GM18909 (cell line): ENCODE measurements at regions not wholly inside any gene's neighbourhood (a gene's known extent, or its start where the extent isn't known, plus 50 kb on each side); places are given as distances from the start of the nearest gene placed in this dataset.
A peak's percentile ranks its signal among the peaks of the same experiment; 100 is the strongest.

Source experiments
- ATAC-seq: cut with Tn5 transposase; IDR thresholded peaks from one replicate; pipeline ENCODE4 v1.9.1; 2021; ENCODE audit warnings: mild to moderate bottlenecking; ENCODE audit not compliant: unreplicated experiment, poor library complexity

GRCh38 chr6:71420095-71420692 is 131.6 kb downstream of the OGFRL1 start:
- ATAC-seq = peak; percentile 58

DNA sequence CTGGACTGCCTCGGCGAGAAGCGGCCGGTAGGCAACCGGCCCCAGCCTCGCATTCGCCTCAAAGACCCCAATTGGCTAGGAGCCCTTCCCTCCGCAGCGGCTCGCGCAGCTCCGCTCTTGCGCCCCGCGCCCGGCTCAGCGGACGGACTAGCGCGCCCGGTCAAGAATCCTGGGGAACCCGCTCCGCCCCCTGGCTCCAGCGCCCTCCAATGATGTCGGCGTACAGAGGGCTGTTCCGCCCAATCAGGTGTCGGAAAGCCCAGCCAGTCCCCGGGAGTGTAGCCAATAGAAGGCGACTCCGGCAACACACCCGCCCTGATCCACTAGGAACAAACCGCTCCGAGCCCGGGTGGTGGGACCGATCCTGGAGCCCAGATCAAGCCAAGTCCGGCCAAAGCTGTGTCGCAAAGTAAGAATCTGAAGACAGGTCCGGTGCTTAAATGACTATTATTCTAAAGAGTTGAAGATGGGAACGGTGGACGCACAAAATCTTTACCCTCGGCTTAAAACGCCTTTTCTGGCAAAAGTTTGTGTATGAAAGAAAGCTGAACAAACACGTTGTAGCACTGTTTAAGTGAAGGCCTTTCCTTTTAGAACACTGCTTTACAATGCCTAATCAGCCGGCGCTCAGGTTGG is 132.2 kb downstream of the OGFRL1 start:
- peak; percentile 99 for ATAC-seq

DNA sequence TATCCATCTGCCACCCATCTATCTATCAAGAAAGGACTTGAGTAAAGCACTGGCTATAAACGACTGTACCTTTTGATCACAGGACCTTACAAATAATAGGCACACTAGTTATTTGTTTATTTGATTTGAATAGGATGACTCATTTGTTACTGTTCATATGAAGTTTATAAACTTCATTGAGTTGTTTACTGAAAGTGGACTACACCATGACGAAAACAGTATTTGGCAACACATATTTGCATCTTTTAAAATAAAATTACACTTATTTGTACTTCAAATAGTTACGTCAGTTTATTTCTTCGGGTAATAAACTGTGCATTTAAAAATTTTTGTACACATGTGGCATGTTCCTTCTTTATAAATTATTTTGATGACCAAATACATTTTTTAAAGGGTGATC is 133.0 kb downstream of the OGFRL1 start:
- no peak for ATAC-seq

DNA sequence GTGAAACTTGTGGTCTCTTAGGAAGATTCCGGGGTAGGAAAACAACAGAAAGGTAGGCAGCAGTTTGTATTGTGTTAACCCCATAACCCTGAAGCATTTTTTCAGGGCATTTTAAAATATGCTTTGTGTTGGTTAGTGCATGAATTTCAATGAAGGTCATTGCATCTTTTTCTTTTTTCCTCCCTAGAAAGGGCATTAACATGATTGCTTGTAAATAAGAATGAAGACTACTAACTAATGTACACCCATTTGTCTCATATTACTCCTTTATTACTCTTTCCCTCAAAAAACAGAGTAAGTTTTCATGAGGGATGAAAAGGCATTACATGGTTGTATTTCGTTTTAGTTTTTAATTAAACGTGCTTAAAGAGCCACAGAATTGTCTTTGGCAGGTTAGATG is 141.4 kb downstream of the OGFRL1 start:
- ATAC-seq = no peak

DNA sequence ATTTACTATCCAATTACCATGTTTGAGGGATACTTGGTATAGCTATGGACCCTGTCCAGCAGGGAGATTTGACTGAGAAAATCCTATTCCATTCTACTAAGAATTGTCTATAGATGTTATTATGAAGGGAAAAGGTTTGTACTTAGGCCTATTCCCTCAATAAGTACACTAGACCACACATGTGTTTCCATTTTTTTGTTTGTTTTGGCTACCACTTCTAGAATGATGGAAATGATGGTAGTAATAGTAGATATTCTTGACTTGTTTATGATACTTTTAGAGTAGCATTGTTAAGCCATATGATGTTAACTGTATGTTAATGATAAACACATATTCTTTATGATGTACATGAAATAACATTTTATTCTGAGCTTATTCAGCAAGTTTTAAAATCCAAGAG is 144.8 kb downstream of the OGFRL1 start:
- ATAC-seq = no peak

- ATAC-seq = no peak
Observed at GRCh38 chr6:71444222-71444621, 155.6 kb downstream of the OGFRL1 start.

DNA sequence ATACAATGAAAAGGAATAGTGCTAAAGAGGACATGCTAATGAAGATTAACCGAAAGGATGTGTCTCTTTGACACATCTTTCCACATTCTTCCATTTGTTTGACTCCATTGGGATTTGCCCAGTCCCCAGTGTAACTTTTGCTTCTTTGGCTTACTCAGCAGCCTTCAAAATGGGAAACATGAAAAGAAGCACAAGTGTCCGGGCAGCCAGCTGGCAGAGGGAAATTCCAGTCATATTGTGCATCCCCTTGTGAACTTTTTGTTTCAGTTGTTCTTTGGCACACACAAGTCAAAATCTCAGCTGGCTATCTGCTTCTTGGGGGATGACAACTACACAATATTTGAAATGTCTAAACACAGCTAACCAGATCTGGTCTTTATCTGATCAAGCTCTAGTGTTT is 157.4 kb downstream of the OGFRL1 start:
- ATAC-seq = no peak

- no peak for ATAC-seq
Observed at GRCh38 chr6:71446470-71446869, 157.9 kb downstream of the OGFRL1 start.

DNA sequence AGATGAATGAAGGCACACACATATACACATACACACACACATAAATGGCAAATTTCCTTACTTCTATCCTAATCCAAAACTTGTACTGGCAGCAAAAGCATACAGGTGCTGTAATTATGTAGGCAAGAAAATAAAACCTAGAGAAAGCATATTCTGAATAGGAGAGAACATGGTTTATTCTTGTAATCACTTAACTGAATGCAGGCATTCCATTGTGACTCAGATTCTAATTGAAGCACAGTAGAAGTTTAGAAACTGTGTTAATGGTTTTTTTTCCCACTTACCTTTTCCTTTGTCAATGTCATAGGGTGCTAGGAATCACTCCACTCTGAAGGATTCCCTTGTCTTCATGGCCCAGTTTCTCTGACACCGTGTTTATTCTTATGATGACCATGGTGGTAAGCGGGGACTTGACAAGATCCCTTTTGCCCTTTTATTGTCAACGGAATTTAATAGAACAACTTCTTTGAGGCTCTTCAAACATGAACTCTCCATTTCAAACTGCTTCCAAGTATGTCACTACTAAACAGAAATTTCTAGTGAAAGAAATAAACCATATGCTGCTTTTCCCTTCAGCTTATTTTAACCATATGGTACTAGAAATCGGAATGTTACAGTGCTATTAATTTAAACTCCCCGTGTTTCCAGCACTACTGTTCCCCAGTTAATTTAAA is 164.2 kb downstream of the OGFRL1 start:
- ATAC-seq = no peak

DNA sequence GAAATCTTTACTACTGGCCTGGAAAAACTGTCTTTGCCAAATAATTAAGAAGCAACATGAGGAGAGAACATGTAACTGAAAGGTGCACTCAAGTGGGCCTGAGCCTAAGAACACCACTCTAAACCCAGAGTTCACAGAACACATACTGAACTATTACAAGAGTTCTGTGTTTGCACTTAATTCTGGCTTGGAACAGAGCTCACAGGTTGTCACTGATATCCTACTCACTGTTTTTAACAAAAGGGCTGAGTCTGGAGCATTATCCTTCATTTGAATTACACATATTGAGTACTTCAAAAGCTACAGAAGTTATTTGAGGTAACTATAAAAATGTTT is 164.7 kb downstream of the OGFRL1 start:
- ATAC-seq = no peak

- ATAC-seq = no peak
Observed at GRCh38 chr6:71454056-71454455, 165.4 kb downstream of the OGFRL1 start.

DNA sequence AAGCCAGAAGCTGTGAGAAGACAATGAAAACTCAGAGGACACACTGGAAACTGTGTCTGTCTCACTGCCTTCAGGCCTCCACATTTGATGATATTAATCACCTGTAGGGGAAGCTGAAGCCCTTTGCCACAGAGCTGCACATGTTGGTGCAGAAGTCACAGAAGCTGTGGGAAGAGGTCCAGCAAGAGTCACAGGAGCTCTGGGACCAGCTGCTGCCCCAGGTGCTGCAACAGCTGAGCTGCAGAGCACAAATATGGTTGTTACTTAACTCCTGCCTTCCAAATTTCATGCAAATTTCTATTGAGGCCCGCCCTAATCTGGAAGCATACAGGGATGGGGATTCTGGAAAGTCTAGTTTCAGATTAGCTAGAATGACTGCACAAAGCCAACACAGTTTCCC is 169.3 kb downstream of the OGFRL1 start:
- ATAC-seq = no peak

DNA sequence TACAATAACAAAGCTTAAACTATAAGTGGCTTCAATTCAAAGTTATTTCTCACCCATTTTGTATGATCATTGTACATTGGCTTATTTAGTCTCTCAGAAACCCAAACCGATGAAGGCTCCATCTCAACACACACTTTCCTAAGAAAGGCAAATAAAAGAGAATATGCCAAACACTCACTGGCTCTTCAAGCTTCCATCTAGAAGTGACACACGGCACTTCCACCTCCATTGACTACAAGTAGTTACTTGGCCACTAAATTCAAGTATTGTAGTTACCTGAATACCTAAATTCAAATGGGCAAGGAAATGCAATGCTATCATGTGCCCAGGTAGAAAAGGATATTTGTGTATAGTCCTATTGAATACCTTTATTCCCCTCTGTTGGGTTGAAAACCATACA is 170.6 kb downstream of the OGFRL1 start:
- no peak for ATAC-seq

DNA sequence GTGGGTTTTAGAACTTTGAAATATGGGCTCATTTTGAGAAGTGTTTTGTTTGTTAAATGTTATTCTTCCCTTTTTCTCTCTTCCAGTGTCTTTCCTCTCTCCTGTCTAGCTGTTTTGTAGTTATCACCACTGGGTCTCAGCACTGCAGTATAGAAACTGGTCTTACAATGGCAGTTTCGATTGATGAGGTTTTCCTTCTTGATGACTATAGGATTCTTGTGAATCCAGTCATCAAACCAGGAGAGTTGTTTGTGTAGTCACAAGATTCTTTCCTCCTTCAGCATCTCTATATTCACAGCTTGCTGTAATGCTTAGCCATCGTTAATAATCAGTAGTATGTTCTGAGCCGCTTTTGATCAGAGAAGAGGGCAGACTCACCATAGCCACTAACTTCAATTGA is 172.3 kb downstream of the OGFRL1 start:
- ATAC-seq = no peak

GRCh38 chr6:71463061-71463460 is 174.4 kb downstream of the OGFRL1 start:
- ATAC-seq = no peak

DNA sequence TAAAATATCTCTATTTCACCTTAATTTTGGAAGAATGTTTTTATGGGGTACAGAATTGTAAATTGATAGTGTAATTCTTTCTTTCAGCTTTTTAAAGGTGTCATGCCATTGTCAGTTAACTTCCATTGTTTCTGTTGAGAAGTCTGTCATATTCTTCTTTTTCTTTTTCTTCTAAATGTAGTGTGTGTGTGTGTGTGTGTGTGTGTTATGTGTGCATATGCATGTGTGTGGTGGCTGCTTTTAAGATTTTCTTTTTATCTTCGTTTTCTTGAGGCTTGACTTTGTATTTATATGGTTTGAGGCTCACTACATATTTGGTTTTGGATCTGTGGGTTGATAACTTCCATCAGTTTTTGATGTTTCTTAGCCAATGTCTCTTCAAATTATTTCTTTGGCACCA is 176.5 kb downstream of the OGFRL1 start:
- no peak for ATAC-seq

- ATAC-seq = no peak
Observed at GRCh38 chr6:71466362-71466761, 177.8 kb downstream of the OGFRL1 start.

DNA sequence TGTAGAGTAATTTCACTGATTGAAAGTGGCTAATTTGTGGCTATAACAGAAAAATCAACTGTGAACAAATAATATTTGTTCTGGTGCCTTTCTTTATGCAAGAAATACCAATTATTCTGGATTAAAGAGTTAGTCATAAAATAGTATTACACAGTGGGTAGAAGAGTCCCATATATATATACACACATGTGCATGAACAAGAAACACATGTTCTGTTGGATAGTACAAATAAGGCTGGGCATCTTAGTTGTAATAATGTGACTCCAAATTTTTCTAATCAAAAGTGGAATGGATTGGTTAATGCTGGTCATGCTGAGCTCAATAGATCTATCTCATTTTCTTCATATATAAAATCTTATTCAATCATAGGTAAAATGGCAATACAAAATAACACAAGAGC is 179.4 kb downstream of the OGFRL1 start:
- ATAC-seq = no peak

- ATAC-seq = no peak
Observed at GRCh38 chr6:71468841-71469700, 180.5 kb downstream of the OGFRL1 start.

DNA sequence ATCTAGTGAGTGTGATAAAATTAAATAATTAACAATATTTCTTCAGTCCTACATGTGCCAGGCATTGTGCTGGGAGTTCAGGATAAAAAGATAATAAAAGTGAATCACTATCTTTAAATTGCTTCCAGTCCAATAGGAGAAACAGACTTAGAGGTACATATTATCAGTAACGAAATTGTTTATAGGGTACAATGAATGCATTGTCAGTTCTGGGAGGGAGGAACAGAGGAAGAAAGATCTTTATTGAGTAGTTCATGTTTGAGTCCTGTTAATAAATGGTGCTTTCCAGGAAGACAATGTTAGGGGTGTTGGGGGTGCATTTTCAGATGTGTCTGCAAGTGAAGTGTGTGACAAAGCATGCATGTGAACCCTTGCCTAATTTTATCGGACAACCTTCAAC is 183.1 kb downstream of the OGFRL1 start:
- no peak for ATAC-seq

DNA sequence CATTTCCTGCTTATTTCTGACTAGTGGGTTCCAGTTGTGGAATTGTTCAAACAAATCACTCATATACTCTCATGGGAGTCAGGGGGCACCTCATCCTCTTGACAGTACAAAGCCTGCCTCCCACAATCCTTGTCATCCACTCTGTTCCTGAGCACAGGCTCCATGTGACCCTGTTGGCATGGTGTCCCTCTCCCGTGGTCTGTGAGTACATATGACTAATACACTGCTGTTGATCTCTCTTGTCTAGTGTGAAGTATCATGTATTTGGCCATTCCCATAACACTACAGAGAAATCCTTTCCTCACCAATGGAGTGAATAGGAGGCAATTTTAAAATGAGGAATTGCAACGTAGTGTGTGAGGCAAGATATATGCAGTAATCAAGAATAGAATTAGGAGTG is 185.3 kb downstream of the OGFRL1 start:
- no peak for ATAC-seq
